H9 (cell line): ENCODE measurements at regions not wholly inside any gene's neighbourhood (a gene's known extent, or its start where the extent isn't known, plus 50 kb on each side); places are given as distances from the start of the nearest gene placed in this dataset.
"Not testable (repeated sequence)": the region's sequence is repeated elsewhere in the genome, so short reads cannot be mapped to it uniquely, and the experiment has no call there.

Experiments
- DNase-seq: peaks from one replicate; pipeline ENCODE4 v3.0.0-alpha.2; 2017
- H2AFZ ChIP-seq: one replicate; pipeline ENCODE4 v1.6.1; 2013; ENCODE audit warnings: mild to moderate bottlenecking, low read length, control low read depth, moderate library complexity
- H2AK5ac ChIP-seq: 2 replicates; pipeline ENCODE4 v1.6.1; 2013; ENCODE audit warnings: low read length, control low read depth, mixed read lengths; ENCODE audit not compliant: insufficient read length
- H2BK120ac ChIP-seq: one replicate; pipeline ENCODE4 v1.6.1; 2013; ENCODE audit warnings: low read depth, mild to moderate bottlenecking, low read length, control low read depth, inconsistent platforms; ENCODE audit not compliant: poor library complexity, severe bottlenecking
- H2BK12ac ChIP-seq: 2 replicates; pipeline ENCODE4 v1.6.1; 2013; ENCODE audit warnings: low read length, control low read depth, mixed read lengths, low read depth; ENCODE audit not compliant: insufficient read length
- H2BK15ac ChIP-seq: 2 replicates; pipeline ENCODE4 v1.6.1; 2013; ENCODE audit warnings: low read depth, low read length, control low read depth
- H2BK20ac ChIP-seq: one replicate; pipeline ENCODE4 v1.6.1; 2013; ENCODE audit warnings: low read depth, mild to moderate bottlenecking, low read length, control low read depth, inconsistent platforms; ENCODE audit not compliant: poor library complexity, severe bottlenecking
- H2BK5ac ChIP-seq: 2 replicates; pipeline ENCODE4 v1.6.1; 2013; ENCODE audit warnings: low read length, control low read depth, mixed read lengths; ENCODE audit not compliant: insufficient read length
- H3K14ac ChIP-seq: 2 replicates; pipeline ENCODE4 v1.6.1; 2013; ENCODE audit warnings: low read length, control low read depth; ENCODE audit not compliant: insufficient read depth
- H3K18ac ChIP-seq: 2 replicates; pipeline ENCODE4 v1.6.1; 2013; ENCODE audit warnings: low read depth, mild to moderate bottlenecking, mixed read lengths, low read length, control low read depth; ENCODE audit not compliant: insufficient read length
- H3K23ac ChIP-seq: 2 replicates; pipeline ENCODE4 v1.6.1; 2013; ENCODE audit warnings: low read length, control low read depth, mixed read lengths, low read depth; ENCODE audit not compliant: insufficient read length
- H3K23me2 ChIP-seq: 2 replicates; pipeline ENCODE4 v1.6.1; 2013; ENCODE audit warnings: low read depth, mild to moderate bottlenecking, mixed read lengths, low read length, control low read depth; ENCODE audit not compliant: insufficient read length, poor library complexity, severe bottlenecking
- H3K27ac ChIP-seq: 2 replicates; pipeline ENCODE4 v1.5.1; 2013; ENCODE audit warnings: low read length, control low read depth, mixed read lengths, low read depth; ENCODE audit not compliant: insufficient read length
- H3K27me3 ChIP-seq: 2 replicates; pipeline ENCODE4 v1.6.1; 2013; ENCODE audit warnings: low read length, control low read depth, inconsistent platforms; ENCODE audit not compliant: insufficient read depth
- H3K4ac ChIP-seq: 2 replicates; pipeline ENCODE4 v1.6.1; 2013; ENCODE audit warnings: low read depth, mild to moderate bottlenecking, control low read depth, inconsistent platforms, low read length, moderate library complexity
- H3K4me1 ChIP-seq: 2 replicates; pipeline ENCODE4 v1.6.1; 2013; ENCODE audit warnings: low read length, control low read depth, inconsistent platforms; ENCODE audit not compliant: insufficient read depth
- H3K4me2 ChIP-seq: 2 replicates; pipeline ENCODE4 v1.6.1; 2013; ENCODE audit warnings: low read length, control low read depth, mixed read lengths; ENCODE audit not compliant: insufficient read length, insufficient read depth
- H3K56ac ChIP-seq: 2 replicates; pipeline ENCODE4 v1.6.1; 2013; ENCODE audit warnings: low read depth, mild to moderate bottlenecking, mixed read lengths, low read length, control low read depth; ENCODE audit not compliant: insufficient read length
- H3K79me1 ChIP-seq: 2 replicates; pipeline ENCODE4 v1.6.1; 2013; ENCODE audit warnings: low read depth, mild to moderate bottlenecking, moderate library complexity, low read length, control low read depth, inconsistent platforms; ENCODE audit not compliant: insufficient read depth, poor library complexity, severe bottlenecking
- H3K79me2 ChIP-seq: 2 replicates; pipeline ENCODE4 v1.6.1; 2013; ENCODE audit warnings: low read length, control low read depth, inconsistent platforms; ENCODE audit not compliant: insufficient read depth
- H3K9ac ChIP-seq: 2 replicates; pipeline ENCODE4 v1.6.1; 2013; ENCODE audit warnings: low read length, control low read depth, mixed read lengths; ENCODE audit not compliant: insufficient read length; ENCODE audit errors: extremely low read depth
- H3K9me3 ChIP-seq: one replicate; pipeline ENCODE4 v1.6.1; 2013; ENCODE audit warnings: low read depth, low read length, inconsistent platforms; ENCODE audit not compliant: control insufficient read depth
- H3T11ph ChIP-seq: one replicate; pipeline ENCODE4 v1.6.1; 2013; ENCODE audit warnings: mild to moderate bottlenecking, low read length, control low read depth, inconsistent platforms
- H4K20me1 ChIP-seq: one replicate; pipeline ENCODE4 v1.6.1; 2013; ENCODE audit not compliant: control insufficient read depth, insufficient read length, insufficient read depth
- H4K5ac ChIP-seq: 2 replicates; pipeline ENCODE4 v1.6.1; 2013; ENCODE audit warnings: low read depth, mild to moderate bottlenecking, mixed read lengths, low read length, control low read depth; ENCODE audit not compliant: insufficient read length
- H4K8ac ChIP-seq: replicated peaks from 2 replicates; pipeline ENCODE4 v1.6.1; 2013; ENCODE audit warnings: low read length, control low read depth, mixed read lengths, low read depth; ENCODE audit not compliant: insufficient read length
- H4K91ac ChIP-seq: 2 replicates; pipeline ENCODE4 v1.6.1; 2013; ENCODE audit warnings: low read depth, mild to moderate bottlenecking, moderate library complexity, mixed read lengths, low read length, control low read depth; ENCODE audit not compliant: insufficient read length
- H3K27ac Mint-ChIP-seq, 3 experiments: 2 replicates in 2 of 3; 3 replicates in 1 of 3; pipeline ENCODE4 v1.8.0; 2020 to 2021; ENCODE audit warnings: mixed read lengths in 3 of 3, mild to moderate bottlenecking in 1 of 3, moderate library complexity in 1 of 3
- H3K27me3 Mint-ChIP-seq: 2 replicates; pipeline ENCODE4 v1.8.0; 2021; ENCODE audit warnings: low read depth, mild to moderate bottlenecking, moderate library complexity, mixed read lengths
- H3K36me3 Mint-ChIP-seq, 3 experiments: 2 replicates in 2 of 3; 3 replicates in 1 of 3; pipeline ENCODE4 v1.8.0; 2020 to 2021; ENCODE audit warnings: low read depth in 3 of 3, mixed read lengths in 3 of 3; ENCODE audit not compliant: insufficient read depth in 1 of 3
- H3K4me1 Mint-ChIP-seq, 2 experiments: 2 replicates each; pipeline ENCODE4 v1.8.0; 2020; ENCODE audit warnings: mixed read lengths in 2 of 2
- H3K4me3 Mint-ChIP-seq, 2 experiments: 2 replicates in 1 of 2; 3 replicates in 1 of 2; pipeline ENCODE4 v1.8.0; 2020 to 2021; ENCODE audit warnings: mild to moderate bottlenecking in 2 of 2, mixed read lengths in 2 of 2, moderate library complexity in 1 of 2
- H3K9me3 Mint-ChIP-seq, 2 experiments: 2 replicates in 1 of 2; 3 replicates in 1 of 2; pipeline ENCODE4 v1.8.0; 2020; ENCODE audit warnings: mild to moderate bottlenecking in 2 of 2, mixed read lengths in 2 of 2, moderate library complexity in 1 of 2
- CTCF ChIP-seq: fragments of 200-600 bp; sonication (generic); conservative IDR thresholded peaks from 3 replicates; pipeline ENCODE4 v1.8.0; 2021; ENCODE audit warnings: antibody characterized with exemption, mild to moderate bottlenecking
- WGBS: extraction: QIAGEN DNeasy Blood & Tissue Kit; methylation state at CpG from one replicate; pipeline ENCODE4 v1.1.7; 2013; ENCODE audit warnings: missing lambda C conversion rate, low lambda C conversion rate, mixed read lengths; ENCODE audit not compliant: insufficient read length; ENCODE audit errors: extremely low coverage; 5-methylcytosine and 5-hydroxymethylcytosine counted together

GRCh38 chrX:37922928-37923327, 75.6 kb upstream of the DYNLT3 start:
- Histone ChIP-seq H3K23ac (no peak overlapping the region), H3K23me2 (no peaks in the 10 kb centered on the region), H2AFZ (no peak overlapping the region), H3K4me1 (no peaks in the 10 kb centered on the region), H4K8ac (no peak overlapping the region), H3K9me3 (peaks cover 15% of the 10 kb centered on the region), H3K14ac (no peak overlapping the region), H4K91ac (no peak overlapping the region), H3K18ac (no peak overlapping the region), H2BK15ac (no peak overlapping the region), H4K5ac (no peak overlapping the region), H2BK5ac (no peak overlapping the region), H2BK12ac (no peak overlapping the region), H2BK120ac (no peak overlapping the region), H4K20me1 (no peaks in the 10 kb centered on the region), H3K9ac (no peak overlapping the region), H2BK20ac (no peak overlapping the region), H3T11ph (no peak overlapping the region), H3K4ac (no peak overlapping the region), H2AK5ac (no peak overlapping the region), H3K27ac (no peak overlapping the region), H3K4me2 (no peak overlapping the region), H3K56ac (no peak overlapping the region), H3K27me3 (no peaks in the 10 kb centered on the region), H3K79me1 (no peaks in the 10 kb centered on the region), H3K79me2 (no peaks in the 10 kb centered on the region)
- Mint-ChIP-seq H3K27ac (no peak overlapping the region), H3K27me3 (peaks cover 1% of the 10 kb centered on the region; the same call in 1 of the 2 replicates), H3K36me3 (peaks cover 0 to 3% (median 0%) of the 10 kb centered on the region in 3 experiments; a peak in 3 of 7 replicates), H3K4me3 (no peak overlapping the region), H3K9me3 (peaks cover 60 to 65% of the 10 kb centered on the region in 2 experiments), H3K4me1 (no peaks in the 10 kb centered on the region)
- no CpG with 5 or more reads among the region's 1 CpG for WGBS
- no peak for TF ChIP-seq CTCF
- DNase-seq: no peak

- H2AK5ac ChIP-seq, H3K36me3 Mint-ChIP-seq, H3K14ac ChIP-seq, H2BK20ac ChIP-seq, H3K27me3 Mint-ChIP-seq, H2BK12ac ChIP-seq, H3K56ac ChIP-seq, H3K18ac ChIP-seq, H3K4ac ChIP-seq, H2BK15ac ChIP-seq, H4K91ac ChIP-seq, H2BK120ac ChIP-seq, H4K20me1 ChIP-seq, H3K79me1 ChIP-seq, H4K8ac ChIP-seq, H3K27me3 ChIP-seq, H3K79me2 ChIP-seq, H3K27ac ChIP-seq, H3T11ph ChIP-seq, H3K9ac ChIP-seq, DNase-seq, H4K5ac ChIP-seq, H3K4me3 Mint-ChIP-seq, H3K4me1 ChIP-seq, H2AFZ ChIP-seq, H3K23me2 ChIP-seq, H3K4me2 ChIP-seq, H2BK5ac ChIP-seq, H3K27ac Mint-ChIP-seq, H3K9me3 ChIP-seq, H3K23ac ChIP-seq: not testable (repeated sequence)
- no CpG with 5 or more reads among the region's 4 CpGs for WGBS
- Mint-ChIP-seq H3K9me3 (peaks cover 43 to 60% of the 10 kb centered on the region in 2 experiments), H3K4me1 (peaks cover 5 to 11% of the 10 kb centered on the region in 2 experiments; a peak in 3 of 4 replicates)
Observed at GRCh38 chrX:37925761-37926160, 78.4 kb upstream of the DYNLT3 start.
